Spinal cord (tissue), 9 donors: ENCODE measurements at regions not wholly inside any gene's neighbourhood (a gene's known extent, or its start where the extent isn't known, plus 50 kb on each side); places are given as distances from the start of the nearest gene placed in this dataset.

Experiments used
- DNase-seq, 6 donors: peaks; one replicate each; pipeline versions ENCODE4 v3.0.0 to v3.0.0-alpha.2; 2013 to 2015; ENCODE audit warnings: low spot score in 6 of 6, low read depth in 4 of 6
- H3K27ac ChIP-seq: one replicate; pipeline ENCODE4 v1.5.1; 2013; ENCODE audit warnings: low read depth, low read length, control low read depth
- H3K27me3 ChIP-seq: one replicate; pipeline ENCODE4 v1.6.1; 2013; ENCODE audit warnings: low read length; ENCODE audit not compliant: control insufficient read depth, insufficient read depth
- H3K36me3 ChIP-seq: one replicate; pipeline ENCODE4 v1.6.1; 2013; ENCODE audit warnings: low read length; ENCODE audit not compliant: control insufficient read depth, insufficient read depth
- H3K4me1 ChIP-seq: one replicate; pipeline ENCODE4 v1.6.1; 2013; ENCODE audit warnings: low read length; ENCODE audit not compliant: control insufficient read depth, insufficient read depth
- H3K4me3 ChIP-seq: one replicate; pipeline ENCODE4 v1.5.1; 2013; ENCODE audit warnings: low read depth, low read length, control low read depth
- H3K9me3 ChIP-seq: one replicate; pipeline ENCODE4 v1.6.1; 2013; ENCODE audit warnings: low read length; ENCODE audit not compliant: control insufficient read depth, insufficient read depth
- WGBS: methylation state at CpG from one replicate; pipeline ENCODE4 v1.1.5; 2013; ENCODE audit warnings: missing lambda C conversion rate; ENCODE audit not compliant: insufficient coverage; 5-methylcytosine and 5-hydroxymethylcytosine counted together
- donor health status: healthy.

GRCh38 chr17:69870091-69870530 is 204.9 kb upstream of the KCNJ16 start:
- H3K27me3 ChIP-seq = no peaks in the 10 kb centered on the region
- 88% methylated on average over 1 of the region's 1 CpG for WGBS
- H3K36me3 ChIP-seq = no peaks in the 10 kb centered on the region
- H3K27ac ChIP-seq = no peak overlapping the region
- no peaks in the 10 kb centered on the region for H3K4me1 ChIP-seq
- no peak overlapping the region for H3K4me3 ChIP-seq
- H3K9me3 ChIP-seq = no peaks in the 10 kb centered on the region
- DNase-seq = no peak

DNA sequence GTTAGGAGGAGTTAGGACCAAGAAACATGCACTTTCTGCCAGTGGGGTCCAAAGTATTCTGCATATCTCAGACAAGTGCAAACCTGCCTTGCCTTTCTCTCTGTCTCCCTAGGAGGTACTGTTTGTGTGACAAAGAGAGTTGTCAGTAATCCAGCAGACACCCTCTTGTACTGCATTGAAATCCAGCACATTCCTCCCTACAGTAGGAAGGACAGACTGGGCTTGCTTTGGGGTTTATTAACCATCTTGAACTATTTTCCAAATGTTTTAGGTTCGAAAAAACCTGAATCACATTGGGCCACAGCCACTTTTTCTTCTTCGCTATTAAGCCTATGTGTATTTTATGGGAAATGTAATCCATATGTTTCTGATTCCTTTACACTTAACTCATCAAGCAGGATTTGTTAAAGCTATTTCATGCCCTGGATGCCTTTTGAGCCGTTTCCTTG is 204.2 kb upstream of the KCNJ16 start:
- Histone ChIP-seq H3K4me3 (no peak overlapping the region), H3K9me3 (no peaks in the 10 kb centered on the region), H3K27me3 (no peaks in the 10 kb centered on the region), H3K36me3 (no peaks in the 10 kb centered on the region), H3K27ac (no peak overlapping the region), H3K4me1 (no peaks in the 10 kb centered on the region)
- peak in 2 of 6 donors; percentile 9 to 30 for DNase-seq
- no CpG with 5 or more reads among the region's 3 CpGs for WGBS

GRCh38 chr17:69871318-69871717 is 203.7 kb upstream of the KCNJ16 start:
- WGBS = no CpG with 5 or more reads among the region's 3 CpGs
- no peaks in the 10 kb centered on the region for H3K36me3 ChIP-seq
- peak in 1 of 6 donors; percentile 77 for DNase-seq

DNA sequence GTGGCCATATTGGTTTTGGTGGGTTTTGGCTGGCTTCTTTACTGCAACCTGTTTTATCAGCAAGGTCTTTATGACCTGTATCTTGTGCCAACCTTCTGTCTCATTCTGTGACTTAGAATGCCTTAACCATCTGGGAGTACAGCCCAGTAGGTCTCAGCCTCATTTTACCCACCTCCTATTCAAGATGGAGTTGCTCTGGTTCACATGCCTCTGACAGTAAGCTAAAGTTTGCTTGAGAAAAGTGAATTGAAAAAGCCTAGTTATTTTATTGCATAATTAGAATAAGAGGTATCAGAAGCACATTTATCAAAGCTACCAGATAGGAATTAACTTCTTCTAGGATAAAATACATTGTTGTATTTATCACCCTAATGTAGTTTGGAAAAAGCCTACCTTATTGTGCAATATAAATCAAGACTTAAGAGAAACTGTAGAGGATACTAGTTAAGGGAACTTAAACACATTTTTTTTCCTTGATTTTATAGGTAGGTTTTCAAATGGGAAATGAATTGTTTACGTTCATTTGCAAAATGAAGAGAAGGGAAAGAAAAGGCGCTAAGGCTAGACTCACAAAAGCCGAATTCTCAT is 202.3 kb upstream of the KCNJ16 start:
- no peaks in the 10 kb centered on the region for H3K4me1 ChIP-seq
- no peaks in the 10 kb centered on the region for H3K36me3 ChIP-seq
- H3K4me3 ChIP-seq = no peak overlapping the region
- WGBS = no CpG with 5 or more reads among the region's 3 CpGs
- H3K27me3 ChIP-seq = no peaks in the 10 kb centered on the region
- no peak overlapping the region for H3K27ac ChIP-seq
- no peak for DNase-seq
- H3K9me3 ChIP-seq = no peaks in the 10 kb centered on the region

More at GRCh38 chr17:69871318-69871717, 203.7 kb upstream of the KCNJ16 start:
- no peak overlapping the region for H3K4me3 ChIP-seq
- H3K27ac ChIP-seq = no peak overlapping the region
- H3K9me3 ChIP-seq = no peaks in the 10 kb centered on the region
- no peaks in the 10 kb centered on the region for H3K4me1 ChIP-seq
- no peaks in the 10 kb centered on the region for H3K27me3 ChIP-seq

DNA sequence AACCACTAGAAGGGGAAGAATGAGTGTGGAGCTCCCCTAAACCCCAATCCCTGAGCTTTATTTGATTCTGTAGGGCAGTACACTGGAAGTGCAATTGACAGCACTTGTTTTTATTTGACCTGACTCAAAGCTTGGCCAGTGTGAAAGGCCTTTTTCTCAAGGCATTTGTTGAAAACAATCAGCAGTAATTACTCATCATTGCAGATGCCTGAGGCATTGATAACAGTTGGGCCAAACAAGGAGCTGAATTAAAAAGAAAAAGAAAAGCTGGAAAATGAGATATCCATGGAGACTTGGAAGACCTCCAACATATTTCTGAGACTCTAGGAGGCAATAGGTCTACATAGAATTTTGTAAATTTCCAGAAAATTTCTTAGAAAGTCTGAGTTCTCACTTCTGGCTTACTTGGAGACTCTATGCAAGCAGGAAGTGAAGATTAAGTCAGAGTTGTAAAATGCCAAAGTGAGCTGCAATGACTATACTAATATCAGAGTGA is 200.8 kb upstream of the KCNJ16 start:
- Histone ChIP-seq H3K36me3 (no peaks in the 10 kb centered on the region), H3K27ac (no peak overlapping the region), H3K4me1 (no peaks in the 10 kb centered on the region), H3K9me3 (no peaks in the 10 kb centered on the region), H3K27me3 (no peaks in the 10 kb centered on the region), H3K4me3 (no peak overlapping the region)
- DNase-seq = no peak

DNA sequence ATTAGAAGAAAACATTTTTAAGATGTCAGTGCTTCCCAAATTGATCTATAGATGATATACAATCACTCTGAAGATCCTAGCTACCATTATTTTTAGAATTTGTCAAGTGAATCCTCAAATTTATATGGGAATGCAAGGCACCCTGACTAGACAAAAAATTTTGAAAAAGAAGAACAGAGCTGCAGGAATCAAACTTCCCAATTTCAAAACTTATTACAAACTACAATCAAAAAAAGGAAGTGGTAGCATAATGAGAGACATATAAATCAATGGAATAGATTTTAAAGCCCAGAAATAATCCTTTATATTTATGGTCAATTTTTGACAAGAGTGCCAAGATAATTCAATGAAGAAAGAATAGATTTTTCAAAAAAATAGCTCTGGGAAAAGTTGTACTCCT is 198.3 kb upstream of the KCNJ16 start:
- Histone ChIP-seq H3K4me1 (no peaks in the 10 kb centered on the region), H3K4me3 (no peak overlapping the region), H3K27ac (no peak overlapping the region), H3K9me3 (no peaks in the 10 kb centered on the region), H3K27me3 (no peaks in the 10 kb centered on the region), H3K36me3 (no peaks in the 10 kb centered on the region)
- no peak for DNase-seq

DNA sequence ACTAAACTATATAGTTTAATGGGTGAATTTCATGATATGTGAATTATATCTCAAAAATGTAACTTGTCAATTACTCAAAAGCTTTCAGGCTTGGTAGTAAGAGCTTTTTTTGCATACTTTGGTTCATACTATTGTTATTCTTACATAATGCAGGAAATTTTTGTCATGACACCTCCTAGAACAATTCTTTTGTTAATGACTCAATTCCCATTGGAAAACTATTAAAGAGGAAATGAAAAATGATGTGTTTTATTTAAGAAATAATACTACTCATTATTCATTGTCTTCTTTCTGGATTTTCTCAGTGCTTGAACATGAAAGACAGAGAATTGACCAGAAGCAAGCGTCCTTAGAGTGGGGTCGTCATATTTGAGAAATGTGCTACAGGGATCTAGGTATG is 196.4 kb upstream of the KCNJ16 start:
- DNase-seq = no peak

GRCh38 chr17:69879576-69879975 is 195.4 kb upstream of the KCNJ16 start:
- no peaks in the 10 kb centered on the region for H3K9me3 ChIP-seq
- H3K27me3 ChIP-seq = no peaks in the 10 kb centered on the region
- H3K27ac ChIP-seq = no peak overlapping the region
- no CpG with 5 or more reads among the region's 1 CpG for WGBS
- DNase-seq = no peak
- no peaks in the 10 kb centered on the region for H3K36me3 ChIP-seq
- H3K4me1 ChIP-seq = no peaks in the 10 kb centered on the region
- H3K4me3 ChIP-seq = no peak overlapping the region

More for the DNA sequence above, 196.4 kb upstream of the KCNJ16 start:
- no peaks in the 10 kb centered on the region for H3K27me3 ChIP-seq
- H3K4me1 ChIP-seq = no peaks in the 10 kb centered on the region
- H3K4me3 ChIP-seq = no peak overlapping the region
- no peaks in the 10 kb centered on the region for H3K9me3 ChIP-seq
- 80% methylated on average over 1 of the region's 2 CpGs for WGBS
- H3K27ac ChIP-seq = no peak overlapping the region
- no peaks in the 10 kb centered on the region for H3K36me3 ChIP-seq

- Histone ChIP-seq H3K27me3 (no peaks in the 10 kb centered on the region), H3K36me3 (no peaks in the 10 kb centered on the region), H3K9me3 (no peaks in the 10 kb centered on the region), H3K27ac (no peak overlapping the region), H3K4me3 (no peak overlapping the region), H3K4me1 (no peaks in the 10 kb centered on the region)
- no peak for DNase-seq
- no CpG with 5 or more reads among the region's 4 CpGs for WGBS
These were observed 194.4 kb upstream of the KCNJ16 start for GRCh38 chr17:69880591-69881112.

- WGBS = no CpG with 5 or more reads among the region's 2 CpGs
- H3K4me1 ChIP-seq = no peaks in the 10 kb centered on the region
- DNase-seq = peak in 1 of 6 donors; percentile 17
These were observed 192.7 kb upstream of the KCNJ16 start for GRCh38 chr17:69882281-69882680.

More at GRCh38 chr17:69882281-69882680, 192.7 kb upstream of the KCNJ16 start:
- Histone ChIP-seq H3K9me3 (no peaks in the 10 kb centered on the region), H3K27ac (no peak overlapping the region), H3K4me3 (no peak overlapping the region), H3K27me3 (no peaks in the 10 kb centered on the region), H3K36me3 (no peaks in the 10 kb centered on the region)
